HEK293 (cell line): ENCODE measurements at regions not wholly inside any gene's neighbourhood (a gene's known extent, or its start where the extent isn't known, plus 50 kb on each side); places are given as distances from the start of the nearest gene placed in this dataset.

Source experiments
- CTCF ChIA-PET: fragments of 350-600 bp; formaldehyde crosslinking; extraction: SDS; loops from one replicate; lab custom pipeline; 2021; ENCODE audit warnings: antibody characterized with exemption; lab: Yijun Ruan, JAX
- POLR2A ChIA-PET: fragments of 300-600 bp; formaldehyde crosslinking; extraction: SDS; loops from one replicate; lab custom pipeline; 2020; ENCODE audit warnings: antibody characterized with exemption, inconsistent platforms; lab: Yijun Ruan, JAX
- H3K27ac ChIP-seq: fragments of 200-500 bp; sonication (Bioruptor generic); 2 replicates; pipeline ENCODE4 v1.5.1; 2014; ENCODE audit warnings: low read depth, low read length, control low read depth, inconsistent platforms; ENCODE audit errors: extremely low read depth
- H3K36me3 ChIP-seq, 2 experiments: fragments of 200-500 bp in 1 of 2; sonication (Bioruptor generic) in 1 of 2; 1 replicate in 1 of 2; 2 replicates in 1 of 2; pipeline ENCODE4 v1.5.1; 2014 to 2017; ENCODE audit warnings: inconsistent platforms in 2 of 2, low read length in 2 of 2; ENCODE audit not compliant: control insufficient read depth in 2 of 2, insufficient read depth in 1 of 2
- H3K4me1 ChIP-seq: fragments of 200-500 bp; sonication (Bioruptor generic); 2 replicates; pipeline ENCODE4 v1.5.1; 2014; ENCODE audit warnings: mild to moderate bottlenecking, low read length, inconsistent platforms; ENCODE audit not compliant: control insufficient read depth, insufficient read depth
- H3K4me3 ChIP-seq: 2 replicates; pipeline ENCODE4 v1.5.1; 2011; ENCODE audit warnings: low read depth, mild to moderate bottlenecking, control low read depth, low read length, moderate library complexity
- H3K9me3 ChIP-seq: fragments of 200-500 bp; sonication (Bioruptor generic); 2 replicates; pipeline ENCODE4 v1.5.1; 2014; ENCODE audit warnings: low read depth, low read length, inconsistent platforms; ENCODE audit not compliant: control insufficient read depth, insufficient read depth
- SCRT1 ChIP-seq: fragments of 450-650 bp; formaldehyde crosslinking; IDR thresholded peaks from 2 replicates; pipeline ENCODE4 v1.5.1; 2016; ENCODE audit warnings: missing biosample characterization, missing genetic modification characterization, borderline replicate concordance
- YY2 ChIP-seq: fragments of 450-650 bp; formaldehyde crosslinking; IDR thresholded peaks from 2 replicates; pipeline ENCODE4 v1.5.1; 2016; ENCODE audit warnings: missing biosample characterization, missing genetic modification characterization
- ZNF114 ChIP-seq: fragments of 450-650 bp; formaldehyde crosslinking; IDR thresholded peaks from 2 replicates; pipeline ENCODE4 v1.5.0; 2017; ENCODE audit warnings: missing biosample characterization, missing genetic modification characterization
- ZNF132 ChIP-seq: fragments of 450-650 bp; formaldehyde crosslinking; IDR thresholded peaks from 2 replicates; pipeline ENCODE4 v1.5.1; 2017; ENCODE audit warnings: missing biosample characterization, missing genetic modification characterization, borderline replicate concordance
- ZNF138 ChIP-seq: fragments of 450-650 bp; formaldehyde crosslinking; IDR thresholded peaks from 2 replicates; pipeline ENCODE4 v1.5.1; 2016; ENCODE audit warnings: missing biosample characterization, missing genetic modification characterization, borderline replicate concordance
- ZNF175 ChIP-seq: fragments of 450-650 bp; formaldehyde crosslinking; IDR thresholded peaks from 2 replicates; pipeline ENCODE4 v1.5.1; 2016; ENCODE audit warnings: missing biosample characterization, missing genetic modification characterization
- ZNF214 ChIP-seq: fragments of 450-650 bp; formaldehyde crosslinking; IDR thresholded peaks from 2 replicates; pipeline ENCODE4 v1.5.1; 2017; ENCODE audit warnings: missing biosample characterization, mild to moderate bottlenecking, missing genetic modification characterization, borderline replicate concordance
- ZNF24 ChIP-seq: fragments of 450-650 bp; formaldehyde crosslinking; IDR thresholded peaks from 2 replicates; pipeline ENCODE4 v1.5.1; 2016; ENCODE audit warnings: missing biosample characterization, missing genetic modification characterization
- ZNF274 ChIP-seq, 2 experiments: fragments of 200-500 bp in 1 of 2; fragments of 450-650 bp in 1 of 2; sonication (Bioruptor generic) in 1 of 2; formaldehyde crosslinking in 1 of 2; IDR thresholded peaks; 2 replicates each; pipeline versions ENCODE4 v1.5.1 to v1.6.1; 2014 to 2016; ENCODE audit warnings: borderline replicate concordance in 1 of 2, inconsistent platforms in 1 of 2, low read length in 1 of 2, missing biosample characterization in 1 of 2, missing genetic modification characterization in 1 of 2
- ZNF391 ChIP-seq: fragments of 450-650 bp; formaldehyde crosslinking; IDR thresholded peaks from 2 replicates; pipeline ENCODE4 v1.5.1; 2016; ENCODE audit warnings: low read depth, missing biosample characterization, missing genetic modification characterization, borderline replicate concordance
- ZNF426 ChIP-seq: fragments of 450-650 bp; formaldehyde crosslinking; IDR thresholded peaks from 2 replicates; pipeline ENCODE4 v1.5.1; 2017; ENCODE audit warnings: missing biosample characterization, missing genetic modification characterization, mild to moderate bottlenecking, inconsistent platforms, moderate library complexity
- ZNF473 ChIP-seq: fragments of 450-650 bp; formaldehyde crosslinking; IDR thresholded peaks from 2 replicates; pipeline ENCODE4 v1.5.1; 2017; ENCODE audit warnings: missing biosample characterization, missing genetic modification characterization
- ZNF610 ChIP-seq: fragments of 450-650 bp; formaldehyde crosslinking; IDR thresholded peaks from 2 replicates; pipeline ENCODE4 v1.5.1; 2016; ENCODE audit warnings: missing biosample characterization, missing genetic modification characterization, borderline replicate concordance
- ZNF830 ChIP-seq: fragments of 450-650 bp; IDR thresholded peaks from 2 replicates; pipeline ENCODE4 v1.5.0; 2018; ENCODE audit warnings: missing biosample characterization, missing genetic modification characterization, low read depth, mild to moderate bottlenecking, moderate library complexity
- TF ChIP-seq, protein P1 (sequence below): fragments of 450-650 bp; formaldehyde crosslinking; IDR thresholded peaks from 2 replicates; pipeline ENCODE4 v1.5.1; 2016; ENCODE audit warnings: missing biosample characterization, missing genetic modification characterization, low read depth
- TF ChIP-seq, protein P2 (sequence below): fragments of 450-650 bp; formaldehyde crosslinking; IDR thresholded peaks from 2 replicates; pipeline ENCODE4 v1.5.1; 2017; ENCODE audit warnings: missing biosample characterization, missing genetic modification characterization
- TF ChIP-seq, protein P3 (sequence below): fragments of 450-650 bp; formaldehyde crosslinking; IDR thresholded peaks from 2 replicates; pipeline ENCODE4 v1.5.1; 2016; ENCODE audit warnings: missing biosample characterization, missing genetic modification characterization
- TF ChIP-seq, protein P4 (sequence below): fragments of 450-650 bp; formaldehyde crosslinking; IDR thresholded peaks from 2 replicates; pipeline ENCODE4 v1.5.1; 2016; ENCODE audit warnings: missing biosample characterization, missing genetic modification characterization
- TF ChIP-seq, protein P5 (sequence below): fragments of 450-650 bp; IDR thresholded peaks from 2 replicates; pipeline ENCODE4 v1.5.1; 2018; ENCODE audit warnings: missing biosample characterization, mild to moderate bottlenecking, missing genetic modification characterization

DNA sequence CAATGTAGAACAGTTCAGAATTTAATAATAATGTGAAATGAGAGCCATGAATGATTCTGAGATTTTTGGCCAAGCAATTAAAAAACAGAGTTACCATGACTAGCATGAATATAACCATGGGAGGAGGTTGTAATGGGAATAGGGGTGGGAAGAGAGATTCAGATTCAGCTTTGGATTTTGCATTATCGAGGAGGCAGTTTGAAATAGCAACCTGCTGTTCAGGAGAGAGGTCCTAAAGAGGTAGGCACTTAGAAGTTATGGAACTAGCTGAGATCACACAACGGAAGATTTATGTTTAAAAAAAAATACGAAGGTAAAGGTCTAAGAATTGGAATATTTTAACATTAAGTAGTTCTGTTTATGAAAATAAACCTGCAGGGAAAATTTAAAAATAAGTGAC lies 124.4 kb upstream of the TECRL start:
- TF ChIP-seq YY2 (no peak), ZNF138 (no peak), ZNF214 (tag by site-specific recombination) (no peak), ZNF473 (tag by site-specific recombination) (no peak), ZNF175 (tag by site-specific recombination) (no peak), ZNF114 (tag by site-specific recombination) (no peak), ZNF274 (IDR thresholded peaks at IDR 0.05; ENCODE audit: low read length) (no peak), ZNF274 (tag by site-specific recombination; IDR thresholded peaks at IDR 0.05; ENCODE audit: borderline replicate concordance) (no peak), ZNF132 (tag by site-specific recombination) (no peak), ZNF391 (tag by site-specific recombination) (no peak), ZNF830 (no peak), SCRT1 (no peak)
- TF ChIP-seq, protein P1, sequence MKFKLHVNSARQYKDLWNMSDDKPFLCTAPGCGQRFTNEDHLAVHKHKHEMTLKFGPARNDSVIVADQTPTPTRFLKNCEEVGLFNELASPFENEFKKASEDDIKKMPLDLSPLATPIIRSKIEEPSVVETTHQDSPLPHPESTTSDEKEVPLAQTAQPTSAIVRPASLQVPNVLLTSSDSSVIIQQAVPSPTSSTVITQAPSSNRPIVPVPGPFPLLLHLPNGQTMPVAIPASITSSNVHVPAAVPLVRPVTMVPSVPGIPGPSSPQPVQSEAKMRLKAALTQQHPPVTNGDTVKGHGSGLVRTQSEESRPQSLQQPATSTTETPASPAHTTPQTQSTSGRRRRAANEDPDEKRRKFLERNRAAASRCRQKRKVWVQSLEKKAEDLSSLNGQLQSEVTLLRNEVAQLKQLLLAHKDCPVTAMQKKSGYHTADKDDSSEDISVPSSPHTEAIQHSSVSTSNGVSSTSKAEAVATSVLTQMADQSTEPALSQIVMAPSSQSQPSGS = no peak
- TF ChIP-seq, protein P2, sequence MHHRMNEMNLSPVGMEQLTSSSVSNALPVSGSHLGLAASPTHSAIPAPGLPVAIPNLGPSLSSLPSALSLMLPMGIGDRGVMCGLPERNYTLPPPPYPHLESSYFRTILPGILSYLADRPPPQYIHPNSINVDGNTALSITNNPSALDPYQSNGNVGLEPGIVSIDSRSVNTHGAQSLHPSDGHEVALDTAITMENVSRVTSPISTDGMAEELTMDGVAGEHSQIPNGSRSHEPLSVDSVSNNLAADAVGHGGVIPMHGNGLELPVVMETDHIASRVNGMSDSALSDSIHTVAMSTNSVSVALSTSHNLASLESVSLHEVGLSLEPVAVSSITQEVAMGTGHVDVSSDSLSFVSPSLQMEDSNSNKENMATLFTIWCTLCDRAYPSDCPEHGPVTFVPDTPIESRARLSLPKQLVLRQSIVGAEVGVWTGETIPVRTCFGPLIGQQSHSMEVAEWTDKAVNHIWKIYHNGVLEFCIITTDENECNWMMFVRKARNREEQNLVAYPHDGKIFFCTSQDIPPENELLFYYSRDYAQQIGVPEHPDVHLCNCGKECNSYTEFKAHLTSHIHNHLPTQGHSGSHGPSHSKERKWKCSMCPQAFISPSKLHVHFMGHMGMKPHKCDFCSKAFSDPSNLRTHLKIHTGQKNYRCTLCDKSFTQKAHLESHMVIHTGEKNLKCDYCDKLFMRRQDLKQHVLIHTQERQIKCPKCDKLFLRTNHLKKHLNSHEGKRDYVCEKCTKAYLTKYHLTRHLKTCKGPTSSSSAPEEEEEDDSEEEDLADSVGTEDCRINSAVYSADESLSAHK (tag by site-specific recombination) = no peak
- TF ChIP-seq, protein P3, sequence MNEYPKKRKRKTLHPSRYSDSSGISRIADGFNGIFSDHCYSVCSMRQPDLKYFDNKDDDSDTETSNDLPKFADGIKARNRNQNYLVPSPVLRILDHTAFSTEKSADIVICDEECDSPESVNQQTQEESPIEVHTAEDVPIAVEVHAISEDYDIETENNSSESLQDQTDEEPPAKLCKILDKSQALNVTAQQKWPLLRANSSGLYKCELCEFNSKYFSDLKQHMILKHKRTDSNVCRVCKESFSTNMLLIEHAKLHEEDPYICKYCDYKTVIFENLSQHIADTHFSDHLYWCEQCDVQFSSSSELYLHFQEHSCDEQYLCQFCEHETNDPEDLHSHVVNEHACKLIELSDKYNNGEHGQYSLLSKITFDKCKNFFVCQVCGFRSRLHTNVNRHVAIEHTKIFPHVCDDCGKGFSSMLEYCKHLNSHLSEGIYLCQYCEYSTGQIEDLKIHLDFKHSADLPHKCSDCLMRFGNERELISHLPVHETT = no peak
- no peaks in the 10 kb centered on the region for H3K9me3 ChIP-seq
- no peak overlapping the region for H3K27ac ChIP-seq
- ChIA-PET POLR2A (no interaction called here), CTCF (no interaction called here)
- H3K36me3 ChIP-seq = no peaks in the 10 kb centered on the region
- no peak overlapping the region for H3K4me3 ChIP-seq
- no peaks in the 10 kb centered on the region for H3K4me1 ChIP-seq

DNA sequence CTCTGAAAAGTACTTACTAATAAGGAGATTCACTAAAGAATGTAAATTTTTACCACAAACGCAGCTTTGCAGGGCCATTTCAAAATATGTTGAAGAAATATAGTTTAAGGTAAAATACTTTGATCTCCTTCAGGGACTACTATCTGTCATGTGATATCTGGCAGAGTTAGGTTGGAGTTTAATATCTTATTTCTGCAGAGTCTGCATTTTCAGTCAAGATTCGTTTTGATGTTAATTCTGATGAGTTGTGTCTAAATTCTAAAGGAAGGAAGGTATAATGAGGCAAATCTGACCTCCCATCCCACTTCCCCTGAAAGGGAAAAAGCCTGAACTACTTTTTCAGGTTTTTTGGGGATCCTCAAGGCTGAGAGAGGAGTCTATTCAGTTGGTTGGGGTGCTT lies 123.9 kb upstream of the TECRL start:
- Histone ChIP-seq H3K27ac (no peak overlapping the region), H3K9me3 (no peaks in the 10 kb centered on the region), H3K36me3 (no peaks in the 10 kb centered on the region), H3K4me3 (no peak overlapping the region), H3K4me1 (no peaks in the 10 kb centered on the region)
- ChIA-PET POLR2A (no interaction called here), CTCF (no interaction called here)
- TF ChIP-seq, protein P4, sequence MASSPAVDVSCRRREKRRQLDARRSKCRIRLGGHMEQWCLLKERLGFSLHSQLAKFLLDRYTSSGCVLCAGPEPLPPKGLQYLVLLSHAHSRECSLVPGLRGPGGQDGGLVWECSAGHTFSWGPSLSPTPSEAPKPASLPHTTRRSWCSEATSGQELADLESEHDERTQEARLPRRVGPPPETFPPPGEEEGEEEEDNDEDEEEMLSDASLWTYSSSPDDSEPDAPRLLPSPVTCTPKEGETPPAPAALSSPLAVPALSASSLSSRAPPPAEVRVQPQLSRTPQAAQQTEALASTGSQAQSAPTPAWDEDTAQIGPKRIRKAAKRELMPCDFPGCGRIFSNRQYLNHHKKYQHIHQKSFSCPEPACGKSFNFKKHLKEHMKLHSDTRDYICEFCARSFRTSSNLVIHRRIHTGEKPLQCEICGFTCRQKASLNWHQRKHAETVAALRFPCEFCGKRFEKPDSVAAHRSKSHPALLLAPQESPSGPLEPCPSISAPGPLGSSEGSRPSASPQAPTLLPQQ (tag by site-specific recombination) = no peak
- TF ChIP-seq ZNF426 (tag by site-specific recombination) (no peak), ZNF24 (tag by site-specific recombination) (no peak), ZNF610 (no peak), ZNF214 (tag by site-specific recombination) (no peak)
- TF ChIP-seq, protein P5, sequence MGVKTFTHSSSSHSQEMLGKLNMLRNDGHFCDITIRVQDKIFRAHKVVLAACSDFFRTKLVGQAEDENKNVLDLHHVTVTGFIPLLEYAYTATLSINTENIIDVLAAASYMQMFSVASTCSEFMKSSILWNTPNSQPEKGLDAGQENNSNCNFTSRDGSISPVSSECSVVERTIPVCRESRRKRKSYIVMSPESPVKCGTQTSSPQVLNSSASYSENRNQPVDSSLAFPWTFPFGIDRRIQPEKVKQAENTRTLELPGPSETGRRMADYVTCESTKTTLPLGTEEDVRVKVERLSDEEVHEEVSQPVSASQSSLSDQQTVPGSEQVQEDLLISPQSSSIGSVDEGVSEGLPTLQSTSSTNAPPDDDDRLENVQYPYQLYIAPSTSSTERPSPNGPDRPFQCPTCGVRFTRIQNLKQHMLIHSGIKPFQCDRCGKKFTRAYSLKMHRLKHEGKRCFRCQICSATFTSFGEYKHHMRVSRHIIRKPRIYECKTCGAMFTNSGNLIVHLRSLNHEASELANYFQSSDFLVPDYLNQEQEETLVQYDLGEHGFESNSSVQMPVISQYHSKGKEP (tag by site-specific recombination) = no peak
- TF ChIP-seq, all 188 proteins: peak for 0
